ENCODE measurements at regions not wholly inside any gene's neighbourhood (a gene's known extent, or its start where the extent isn't known, plus 50 kb on each side); places are given as distances from the start of the nearest gene placed in this dataset.

GRCh38 chr2:181146171-181146570 lies 165.8 kb downstream of the UBE2E3 start:
- no peak overlapping the region for H3K4me3 ChIP-seq (ENCODE audit: low read depth, low read length)
- no peaks in the 10 kb centered on the region for H3K9me3 ChIP-seq (ENCODE audit: control insufficient read depth in 2 of 2, low read length in 2 of 2)
- no peaks in the 10 kb centered on the region for H3K36me3 Mint-ChIP-seq
- no peak overlapping the region for H3K27ac ChIP-seq (ENCODE audit: insufficient read depth, low read length, poor library complexity, severe bottlenecking)
- DNase-seq (no peak), ATAC-seq (ENCODE audit: low read depth in 2 of 2) (peak; percentile 24 to 38)
- peak overlapping the region in 1 of 3 donors; percentile 26 for H3K27ac Mint-ChIP-seq
- H3K9me3 Mint-ChIP-seq = no peaks in the 10 kb centered on the region
- no peaks in the 10 kb centered on the region for H3K36me3 ChIP-seq (ENCODE audit: control insufficient read depth, insufficient read depth, low read length)
- H3K4me1 Mint-ChIP-seq = peaks cover 14 to 55% (median 18%) of the 10 kb centered on the region in 4 donors
- H3K27me3 ChIP-seq (ENCODE audit: control insufficient read depth, insufficient read depth, low read length) = no peaks in the 10 kb centered on the region
- no peak overlapping the region for H3K4me3 Mint-ChIP-seq
- peaks cover 27% of the 10 kb centered on the region for H3K4me1 ChIP-seq (ENCODE audit: control insufficient read depth, insufficient read depth, low read length, poor library complexity, severe bottlenecking)
- H3K27me3 Mint-ChIP-seq = no peaks in the 10 kb centered on the region

- ATAC-seq (ENCODE audit: low read depth in 2 of 2) (no peak), DNase-seq (no peak)
- no peaks in the 10 kb centered on the region for H3K27me3 Mint-ChIP-seq
- H3K4me3 Mint-ChIP-seq = peak overlapping the region in 1 of 4 donors; percentile 42
- peak overlapping the region in 1 of 3 donors; percentile 1 for H3K27ac Mint-ChIP-seq
- H3K36me3 Mint-ChIP-seq = no peaks in the 10 kb centered on the region
- Histone ChIP-seq H3K27me3 (ENCODE audit: control insufficient read depth, insufficient read depth, low read length) (no peaks in the 10 kb centered on the region), H3K36me3 (ENCODE audit: control insufficient read depth, insufficient read depth, low read length) (no peaks in the 10 kb centered on the region), H3K4me3 (ENCODE audit: low read depth, low read length) (no peak overlapping the region), H3K4me1 (ENCODE audit: control insufficient read depth, insufficient read depth, low read length, poor library complexity, severe bottlenecking) (peaks cover 11% of the 10 kb centered on the region), H3K27ac (ENCODE audit: insufficient read depth, low read length, poor library complexity, severe bottlenecking) (peak overlapping the region; percentile 23), H3K9me3 (ENCODE audit: control insufficient read depth in 2 of 2, low read length in 2 of 2) (no peaks in the 10 kb centered on the region)
- H3K9me3 Mint-ChIP-seq = peaks cover 0 to 3% (median 0%) of the 10 kb centered on the region in 7 donors
- H3K4me1 Mint-ChIP-seq = peaks cover 0 to 46% (median 15%) of the 10 kb centered on the region in 4 donors
Observed at GRCh38 chr2:181149056-181149455, 168.7 kb downstream of the UBE2E3 start.

GRCh38 chr2:181152226-181152625 lies 171.8 kb downstream of the UBE2E3 start:
- ATAC-seq (ENCODE audit: low read depth in 2 of 2) = no peak
- no peak for DNase-seq

GRCh38 chr2:181152701-181153100 lies 172.3 kb downstream of the UBE2E3 start:
- peaks cover 0 to 9% (median 4%) of the 10 kb centered on the region in 7 donors for H3K9me3 Mint-ChIP-seq

More at GRCh38 chr2:181152226-181152625, 171.8 kb downstream of the UBE2E3 start:
- H3K36me3 Mint-ChIP-seq = peaks cover 4% of the 10 kb centered on the region
- no peaks in the 10 kb centered on the region for H3K27me3 Mint-ChIP-seq
- no peaks in the 10 kb centered on the region for H3K27me3 ChIP-seq (ENCODE audit: control insufficient read depth, insufficient read depth, low read length)
- no peak overlapping the region for H3K27ac ChIP-seq (ENCODE audit: insufficient read depth, low read length, poor library complexity, severe bottlenecking)
- H3K36me3 ChIP-seq (ENCODE audit: control insufficient read depth, insufficient read depth, low read length) = no peaks in the 10 kb centered on the region
- peak overlapping the region; percentile 7 for H3K4me3 ChIP-seq (ENCODE audit: low read depth, low read length)
- H3K27ac Mint-ChIP-seq = no peak overlapping the region
- peaks cover 8% of the 10 kb centered on the region for H3K4me1 ChIP-seq (ENCODE audit: control insufficient read depth, insufficient read depth, low read length, poor library complexity, severe bottlenecking)
- H3K9me3 ChIP-seq (ENCODE audit: control insufficient read depth in 2 of 2, low read length in 2 of 2) = peaks cover 0 to 6% of the 10 kb centered on the region in 2 experiments
- no peak overlapping the region for H3K4me3 Mint-ChIP-seq
- H3K9me3 Mint-ChIP-seq = peaks cover 0 to 8% (median 3%) of the 10 kb centered on the region in 7 donors
- H3K4me1 Mint-ChIP-seq = peaks cover 0 to 29% (median 12%) of the 10 kb centered on the region in 4 donors

GRCh38 chr2:181153886-181154285 lies 173.5 kb downstream of the UBE2E3 start:
- Mint-ChIP-seq H3K36me3 (peaks cover 10% of the 10 kb centered on the region), H3K4me3 (no peak overlapping the region), H3K9me3 (peaks cover 0 to 9% (median 4%) of the 10 kb centered on the region in 7 donors), H3K4me1 (peaks cover 0 to 22% (median 9%) of the 10 kb centered on the region in 4 donors), H3K27me3 (no peaks in the 10 kb centered on the region), H3K27ac (no peak overlapping the region)
- Histone ChIP-seq H3K4me1 (ENCODE audit: control insufficient read depth, insufficient read depth, low read length, poor library complexity, severe bottlenecking) (peaks cover 4% of the 10 kb centered on the region), H3K27ac (ENCODE audit: insufficient read depth, low read length, poor library complexity, severe bottlenecking) (no peak overlapping the region), H3K4me3 (ENCODE audit: low read depth, low read length) (no peak overlapping the region), H3K9me3 (ENCODE audit: control insufficient read depth in 2 of 2, low read length in 2 of 2) (peaks cover 0 to 6% of the 10 kb centered on the region in 2 experiments), H3K36me3 (ENCODE audit: control insufficient read depth, insufficient read depth, low read length) (no peaks in the 10 kb centered on the region), H3K27me3 (ENCODE audit: control insufficient read depth, insufficient read depth, low read length) (no peaks in the 10 kb centered on the region)
- ATAC-seq (ENCODE audit: low read depth in 2 of 2) = no peak
- DNase-seq = no peak

More at GRCh38 chr2:181152701-181153100, 172.3 kb downstream of the UBE2E3 start:
- no peak overlapping the region for H3K4me3 Mint-ChIP-seq
- peaks cover 0 to 29% (median 10%) of the 10 kb centered on the region in 4 donors for H3K4me1 Mint-ChIP-seq
- Histone ChIP-seq H3K9me3 (ENCODE audit: control insufficient read depth in 2 of 2, low read length in 2 of 2) (peaks cover 0 to 6% of the 10 kb centered on the region in 2 experiments), H3K36me3 (ENCODE audit: control insufficient read depth, insufficient read depth, low read length) (no peaks in the 10 kb centered on the region), H3K4me3 (ENCODE audit: low read depth, low read length) (no peak overlapping the region), H3K27ac (ENCODE audit: insufficient read depth, low read length, poor library complexity, severe bottlenecking) (no peak overlapping the region), H3K4me1 (ENCODE audit: control insufficient read depth, insufficient read depth, low read length, poor library complexity, severe bottlenecking) (peaks cover 8% of the 10 kb centered on the region), H3K27me3 (ENCODE audit: control insufficient read depth, insufficient read depth, low read length) (no peaks in the 10 kb centered on the region)
- no peak overlapping the region for H3K27ac Mint-ChIP-seq
- H3K27me3 Mint-ChIP-seq = no peaks in the 10 kb centered on the region
- DNase-seq = no peak
- no peak for ATAC-seq (ENCODE audit: low read depth in 2 of 2)
- H3K36me3 Mint-ChIP-seq = peaks cover 4% of the 10 kb centered on the region

GRCh38 chr2:181157326-181157725 lies 176.9 kb downstream of the UBE2E3 start:
- no peak overlapping the region for H3K27ac Mint-ChIP-seq
- peaks cover 0 to 19% (median 9%) of the 10 kb centered on the region in 4 donors for H3K4me1 Mint-ChIP-seq
- ATAC-seq (ENCODE audit: low read depth in 2 of 2) (no peak), DNase-seq (no peak)
- H3K9me3 ChIP-seq (ENCODE audit: control insufficient read depth in 2 of 2, low read length in 2 of 2) = peaks cover 0 to 6% of the 10 kb centered on the region in 2 experiments
- no peaks in the 10 kb centered on the region for H3K27me3 ChIP-seq (ENCODE audit: control insufficient read depth, insufficient read depth, low read length)
- H3K4me3 ChIP-seq (ENCODE audit: low read depth, low read length) = no peak overlapping the region
- no peaks in the 10 kb centered on the region for H3K27me3 Mint-ChIP-seq
- no peaks in the 10 kb centered on the region for H3K4me1 ChIP-seq (ENCODE audit: control insufficient read depth, insufficient read depth, low read length, poor library complexity, severe bottlenecking)
- no peak overlapping the region for H3K27ac ChIP-seq (ENCODE audit: insufficient read depth, low read length, poor library complexity, severe bottlenecking)
- H3K4me3 Mint-ChIP-seq = no peak overlapping the region
- peaks cover 10% of the 10 kb centered on the region for H3K36me3 Mint-ChIP-seq
- peaks cover 0 to 9% (median 7%) of the 10 kb centered on the region in 7 donors for H3K9me3 Mint-ChIP-seq
- H3K36me3 ChIP-seq (ENCODE audit: control insufficient read depth, insufficient read depth, low read length) = no peaks in the 10 kb centered on the region

GRCh38 chr2:181158427-181158826 lies 178.0 kb downstream of the UBE2E3 start:
- Mint-ChIP-seq H3K27me3 (no peaks in the 10 kb centered on the region), H3K4me3 (no peak overlapping the region), H3K36me3 (peaks cover 10% of the 10 kb centered on the region), H3K4me1 (peaks cover 0 to 22% (median 7%) of the 10 kb centered on the region in 4 donors), H3K27ac (no peak overlapping the region), H3K9me3 (peaks cover 0 to 9% (median 6%) of the 10 kb centered on the region in 7 donors)
- Histone ChIP-seq H3K36me3 (ENCODE audit: control insufficient read depth, insufficient read depth, low read length) (no peaks in the 10 kb centered on the region), H3K27ac (ENCODE audit: insufficient read depth, low read length, poor library complexity, severe bottlenecking) (no peak overlapping the region), H3K27me3 (ENCODE audit: control insufficient read depth, insufficient read depth, low read length) (no peaks in the 10 kb centered on the region), H3K4me1 (ENCODE audit: control insufficient read depth, insufficient read depth, low read length, poor library complexity, severe bottlenecking) (peaks cover 4% of the 10 kb centered on the region), H3K9me3 (ENCODE audit: control insufficient read depth in 2 of 2, low read length in 2 of 2) (peaks cover 0 to 6% of the 10 kb centered on the region in 2 experiments), H3K4me3 (ENCODE audit: low read depth, low read length) (no peak overlapping the region)
- no peak for DNase-seq
- ATAC-seq (ENCODE audit: low read depth in 2 of 2) = no peak

- no peak overlapping the region for H3K27ac ChIP-seq (ENCODE audit: insufficient read depth, low read length, poor library complexity, severe bottlenecking)
- H3K4me3 ChIP-seq (ENCODE audit: low read depth, low read length) = no peak overlapping the region
- peaks cover 12% of the 10 kb centered on the region for H3K4me1 ChIP-seq (ENCODE audit: control insufficient read depth, insufficient read depth, low read length, poor library complexity, severe bottlenecking)
- DNase-seq (no peak), ATAC-seq (ENCODE audit: low read depth in 2 of 2) (no peak)
- Mint-ChIP-seq H3K4me3 (no peak overlapping the region), H3K27ac (no peak overlapping the region), H3K36me3 (peaks cover 11% of the 10 kb centered on the region), H3K27me3 (no peaks in the 10 kb centered on the region), H3K9me3 (peaks cover 0 to 13% (median 6%) of the 10 kb centered on the region in 7 donors), H3K4me1 (peaks cover 11 to 43% (median 23%) of the 10 kb centered on the region in 4 donors)
- no peaks in the 10 kb centered on the region for H3K27me3 ChIP-seq (ENCODE audit: control insufficient read depth, insufficient read depth, low read length)
- H3K36me3 ChIP-seq (ENCODE audit: control insufficient read depth, insufficient read depth, low read length) = no peaks in the 10 kb centered on the region
- no peaks in the 10 kb centered on the region for H3K9me3 ChIP-seq (ENCODE audit: control insufficient read depth in 2 of 2, low read length in 2 of 2)
Observed at GRCh38 chr2:181161615-181162014, 181.2 kb downstream of the UBE2E3 start.
